ENCODE measurements at regions not wholly inside any gene's neighbourhood (a gene's known extent, or its start where the extent isn't known, plus 50 kb on each side); places are given as distances from the start of the nearest gene placed in this dataset.

GRCh38 chr16:7037495-7037894, 295.1 kb upstream of the RBFOX1 start:
- no peaks in the 10 kb centered on the region for H3K27me3 Mint-ChIP-seq
- no peaks in the 10 kb centered on the region for H3K4me1 Mint-ChIP-seq (ENCODE audit: low read depth)
- H3K9me3 Mint-ChIP-seq = peaks cover 7% of the 10 kb centered on the region
- DNase-seq = no peak
- no peak overlapping the region for H3K27ac Mint-ChIP-seq
- H3K36me3 Mint-ChIP-seq (ENCODE audit: low read depth) = no peaks in the 10 kb centered on the region
- H3K4me3 Mint-ChIP-seq = no peak overlapping the region

- Mint-ChIP-seq H3K4me1 (ENCODE audit: low read depth) (no peaks in the 10 kb centered on the region), H3K27ac (no peak overlapping the region), H3K27me3 (no peaks in the 10 kb centered on the region), H3K4me3 (no peak overlapping the region), H3K36me3 (ENCODE audit: low read depth) (no peaks in the 10 kb centered on the region), H3K9me3 (peaks cover 26% of the 10 kb centered on the region)
- no peak for DNase-seq
Measured at GRCh38 chr16:7031031-7031430, 301.6 kb upstream of the RBFOX1 start.

- H3K9me3 Mint-ChIP-seq = peaks cover 26% of the 10 kb centered on the region
- H3K4me3 Mint-ChIP-seq = no peak overlapping the region
- no peaks in the 10 kb centered on the region for H3K4me1 Mint-ChIP-seq (ENCODE audit: low read depth)
- no peak for DNase-seq
- H3K36me3 Mint-ChIP-seq (ENCODE audit: low read depth) = no peaks in the 10 kb centered on the region
- H3K27me3 Mint-ChIP-seq = no peaks in the 10 kb centered on the region
- no peak overlapping the region for H3K27ac Mint-ChIP-seq
Measured at GRCh38 chr16:7027401-7027800, 305.2 kb upstream of the RBFOX1 start.

GRCh38 chr16:7026639-7027038, 306.0 kb upstream of the RBFOX1 start:
- Mint-ChIP-seq H3K36me3 (ENCODE audit: low read depth) (no peaks in the 10 kb centered on the region), H3K27me3 (no peaks in the 10 kb centered on the region), H3K4me1 (ENCODE audit: low read depth) (no peaks in the 10 kb centered on the region), H3K9me3 (peaks cover 26% of the 10 kb centered on the region), H3K4me3 (no peak overlapping the region), H3K27ac (no peak overlapping the region)
- no peak for DNase-seq

GRCh38 chr16:7025616-7026190, 306.9 kb upstream of the RBFOX1 start:
- Mint-ChIP-seq H3K9me3 (peaks cover 23% of the 10 kb centered on the region), H3K4me1 (ENCODE audit: low read depth) (no peaks in the 10 kb centered on the region), H3K36me3 (ENCODE audit: low read depth) (no peaks in the 10 kb centered on the region), H3K27me3 (no peaks in the 10 kb centered on the region), H3K4me3 (no peak overlapping the region), H3K27ac (no peak overlapping the region)
- DNase-seq = no peak

GRCh38 chr16:7021653-7022275, 310.9 kb upstream of the RBFOX1 start:
- no peak for DNase-seq
- Mint-ChIP-seq H3K4me1 (ENCODE audit: low read depth) (no peaks in the 10 kb centered on the region), H3K36me3 (ENCODE audit: low read depth) (no peaks in the 10 kb centered on the region), H3K27ac (no peak overlapping the region), H3K4me3 (no peak overlapping the region), H3K27me3 (no peaks in the 10 kb centered on the region), H3K9me3 (peaks cover 24% of the 10 kb centered on the region)

GRCh38 chr16:7017006-7017662, 315.5 kb upstream of the RBFOX1 start:
- Mint-ChIP-seq H3K27ac (no peak overlapping the region), H3K9me3 (peaks cover 15% of the 10 kb centered on the region), H3K4me3 (no peak overlapping the region), H3K27me3 (no peaks in the 10 kb centered on the region), H3K36me3 (ENCODE audit: low read depth) (no peaks in the 10 kb centered on the region), H3K4me1 (ENCODE audit: low read depth) (no peaks in the 10 kb centered on the region)
- no peak for DNase-seq

GRCh38 chr16:7014756-7015155, 317.9 kb upstream of the RBFOX1 start:
- Mint-ChIP-seq H3K4me3 (no peak overlapping the region), H3K27ac (no peak overlapping the region), H3K9me3 (peaks cover 29% of the 10 kb centered on the region), H3K4me1 (ENCODE audit: low read depth) (no peaks in the 10 kb centered on the region), H3K36me3 (ENCODE audit: low read depth) (no peaks in the 10 kb centered on the region), H3K27me3 (no peaks in the 10 kb centered on the region)
- DNase-seq = no peak

GRCh38 chr16:7013990-7014389, 318.7 kb upstream of the RBFOX1 start:
- Mint-ChIP-seq H3K4me1 (ENCODE audit: low read depth) (no peaks in the 10 kb centered on the region), H3K36me3 (ENCODE audit: low read depth) (no peaks in the 10 kb centered on the region), H3K27me3 (no peaks in the 10 kb centered on the region), H3K4me3 (no peak overlapping the region), H3K9me3 (peaks cover 35% of the 10 kb centered on the region), H3K27ac (no peak overlapping the region)
- DNase-seq = no peak

- H3K4me1 Mint-ChIP-seq (ENCODE audit: low read depth) = no peaks in the 10 kb centered on the region
- H3K27me3 Mint-ChIP-seq = no peaks in the 10 kb centered on the region
- no peaks in the 10 kb centered on the region for H3K36me3 Mint-ChIP-seq (ENCODE audit: low read depth)
- H3K4me3 Mint-ChIP-seq = no peak overlapping the region
- peaks cover 24% of the 10 kb centered on the region for H3K9me3 Mint-ChIP-seq
- DNase-seq = no peak
- no peak overlapping the region for H3K27ac Mint-ChIP-seq
Measured at GRCh38 chr16:7004266-7004665, 328.4 kb upstream of the RBFOX1 start.

GRCh38 chr16:6993544-6993943, 339.1 kb upstream of the RBFOX1 start:
- Mint-ChIP-seq H3K4me3 (no peak overlapping the region), H3K36me3 (ENCODE audit: low read depth) (no peaks in the 10 kb centered on the region), H3K27ac (no peak overlapping the region), H3K27me3 (no peaks in the 10 kb centered on the region), H3K9me3 (peaks cover 17% of the 10 kb centered on the region), H3K4me1 (ENCODE audit: low read depth) (no peaks in the 10 kb centered on the region)
- no peak for DNase-seq

GRCh38 chr16:6988846-6989245, 343.8 kb upstream of the RBFOX1 start:
- no peak overlapping the region for H3K27ac Mint-ChIP-seq
- H3K9me3 Mint-ChIP-seq = peaks cover 19% of the 10 kb centered on the region
- H3K4me1 Mint-ChIP-seq (ENCODE audit: low read depth) = no peaks in the 10 kb centered on the region
- no peaks in the 10 kb centered on the region for H3K36me3 Mint-ChIP-seq (ENCODE audit: low read depth)
- no peak overlapping the region for H3K4me3 Mint-ChIP-seq
- H3K27me3 Mint-ChIP-seq = no peaks in the 10 kb centered on the region
- DNase-seq = no peak

GRCh38 chr16:6977916-6978315, 354.7 kb upstream of the RBFOX1 start:
- no peaks in the 10 kb centered on the region for H3K4me1 Mint-ChIP-seq (ENCODE audit: low read depth)

GRCh38 chr16:6977291-6977690, 355.4 kb upstream of the RBFOX1 start:
- H3K4me1 Mint-ChIP-seq (ENCODE audit: low read depth) = no peaks in the 10 kb centered on the region
- no peak for DNase-seq
- H3K36me3 Mint-ChIP-seq (ENCODE audit: low read depth) = no peaks in the 10 kb centered on the region
- H3K27me3 Mint-ChIP-seq = no peaks in the 10 kb centered on the region
- no peak overlapping the region for H3K27ac Mint-ChIP-seq
- peaks cover 10% of the 10 kb centered on the region for H3K9me3 Mint-ChIP-seq
- no peak overlapping the region for H3K4me3 Mint-ChIP-seq

More at GRCh38 chr16:6977916-6978315, 354.7 kb upstream of the RBFOX1 start:
- no peak for DNase-seq
- Mint-ChIP-seq H3K27me3 (no peaks in the 10 kb centered on the region), H3K27ac (no peak overlapping the region), H3K4me3 (no peak overlapping the region), H3K9me3 (peaks cover 7% of the 10 kb centered on the region), H3K36me3 (ENCODE audit: low read depth) (no peaks in the 10 kb centered on the region)

- Mint-ChIP-seq H3K27ac (no peak overlapping the region), H3K27me3 (no peaks in the 10 kb centered on the region), H3K9me3 (peaks cover 13% of the 10 kb centered on the region), H3K36me3 (ENCODE audit: low read depth) (no peaks in the 10 kb centered on the region), H3K4me3 (no peak overlapping the region), H3K4me1 (ENCODE audit: low read depth) (no peaks in the 10 kb centered on the region)
- no peak for DNase-seq
Measured at GRCh38 chr16:6976716-6977115, 355.9 kb upstream of the RBFOX1 start.

All from activated T-cell treated with anti-CD3 and anti-CD28 coated beads, Interleukin-2, amount 50 U/mL, for 24 hours (primary cell).